SH-SY5Y (cell line): ENCODE measurements at regions not wholly inside any gene's neighbourhood (a gene's known extent, or its start where the extent isn't known, plus 50 kb on each side); places are given as distances from the start of the nearest gene placed in this dataset.

Experiments
- GATA2 ChIP-seq: IDR thresholded peaks from 2 replicates; pipeline ENCODE4 v1.6.1; 2011; ENCODE audit warnings: mild to moderate bottlenecking, low read depth, low read length
- GATA3 ChIP-seq: IDR thresholded peaks from 2 replicates; pipeline ENCODE4 v1.6.1; 2011; ENCODE audit warnings: low read depth, mild to moderate bottlenecking, low read length, moderate library complexity

DNA sequence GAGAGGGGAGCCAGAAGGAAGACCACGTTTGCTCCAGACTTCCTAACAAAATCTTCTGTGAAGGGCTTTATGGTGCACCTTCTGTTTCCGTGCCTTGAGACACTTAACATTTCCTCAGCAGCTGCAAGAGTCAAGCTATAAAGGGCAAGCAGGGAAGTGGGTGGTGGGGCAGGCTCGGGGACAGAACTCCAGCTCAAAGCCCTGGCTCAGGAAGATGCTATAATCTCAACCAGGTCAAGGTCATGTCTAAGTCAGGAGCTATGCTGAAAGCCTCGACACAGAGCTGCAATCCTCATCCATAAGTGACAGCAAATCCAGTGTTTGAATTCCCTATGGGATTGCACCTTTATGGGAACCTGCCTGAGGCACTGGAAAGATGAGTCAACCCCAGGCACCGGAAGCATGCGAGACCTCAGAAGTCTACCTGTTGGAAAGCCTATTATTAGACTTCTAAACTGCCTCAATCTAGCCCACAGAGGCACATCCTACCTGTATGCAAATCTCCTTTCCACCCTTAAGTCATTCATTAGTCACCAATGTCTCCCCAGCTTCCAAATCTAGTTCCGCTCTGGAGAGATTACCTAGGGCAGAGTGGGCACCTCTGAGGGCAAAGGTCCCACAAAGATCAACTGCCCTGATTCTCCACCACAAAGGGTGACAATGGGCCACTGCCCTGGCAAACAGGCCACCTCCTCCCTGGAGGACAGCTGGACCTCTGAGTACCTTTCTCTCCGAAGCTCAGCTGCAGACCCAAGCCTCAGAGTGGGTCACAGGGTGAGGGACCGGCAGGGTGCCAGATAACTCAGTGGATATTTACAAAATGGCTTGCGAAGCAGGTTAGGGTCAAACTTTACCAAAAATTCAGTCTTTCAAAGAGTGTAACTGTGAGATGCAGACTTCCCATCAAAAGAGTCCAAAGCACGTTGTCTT is 287.0 kb downstream of the CDC5L start:
- TF ChIP-seq GATA2 = no peak
- no peak for TF ChIP-seq GATA3
